ENCODE measurements at regions not wholly inside any gene's neighbourhood (a gene's known extent, or its start where the extent isn't known, plus 50 kb on each side); places are given as distances from the start of the nearest gene placed in this dataset.

DNA sequence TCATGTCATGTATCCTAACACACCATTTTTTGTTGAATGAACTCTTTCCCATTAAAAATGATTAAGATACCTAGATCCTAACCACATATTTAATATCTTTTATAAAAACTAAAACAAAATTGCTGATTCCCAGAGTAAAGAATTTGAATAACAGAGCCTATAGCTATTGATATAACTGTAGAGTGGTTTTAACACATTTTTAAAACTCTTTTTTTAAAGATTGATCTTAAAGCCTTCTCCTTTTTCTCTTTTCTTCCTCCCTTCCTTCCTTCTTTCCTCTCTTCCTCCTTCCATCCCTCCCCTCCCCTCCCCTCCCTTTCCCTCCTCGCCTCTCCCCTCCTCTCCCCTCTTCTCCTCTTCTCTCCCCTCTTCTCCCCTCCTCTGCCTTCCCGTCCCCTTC lies 605.4 kb upstream of the FZD8 start:
- BruUV-seq (replicated peaks), result no TSS peak
- dilution Hi-C loops (cut with MboI; ENCODE audit: extremely low pct_ligation_motif_present, low sequenced_read_pairs) (no loop called here), intact Hi-C loops (cut with micrococcal nuclease) (no loop called here)
- Histone ChIP-seq H3K9me1 (replicated peaks; ENCODE audit: control insufficient read depth, extremely low read depth, insufficient read depth, low read length) (no peaks in the 10 kb centered on the region), H4K20me1 (replicated peaks; ENCODE audit: control insufficient read depth, extremely low read depth, insufficient read depth, low read length) (no peaks in the 10 kb centered on the region), H3K4me3 (replicated peaks in 1 of 3; ENCODE audit: insufficient read depth in 1 of 3, low read depth in 1 of 3, low read length in 3 of 3) (no peak overlapping the region), H3K4me2 (ENCODE audit: insufficient read depth, low read length) (no peak overlapping the region), H3K27me3 (ENCODE audit: control insufficient read depth in 2 of 2, insufficient read depth in 2 of 2, low read length in 2 of 2) (no peaks in the 10 kb centered on the region), H3K27ac (ENCODE audit: insufficient read depth, low read depth, low read length) (no peak overlapping the region), H3K9me3 (replicated peaks; ENCODE audit: control insufficient read depth, insufficient read depth, low read length) (no peaks in the 10 kb centered on the region), H2AFZ (ENCODE audit: low read depth, low read length) (no peak overlapping the region), H3K4me1 (ENCODE audit: control insufficient read depth, extremely low read depth, insufficient read depth, low read length) (no peaks in the 10 kb centered on the region), H3K79me2 (ENCODE audit: control insufficient read depth, insufficient read depth, low read length) (no peaks in the 10 kb centered on the region), H3K36me3 (ENCODE audit: control insufficient read depth in 2 of 2, extremely low read depth in 1 of 2, insufficient read depth in 2 of 2, low read length in 2 of 2) (no peaks in the 10 kb centered on the region), H3K9ac (replicated peaks; ENCODE audit: extremely low read depth, insufficient read depth, low read length) (no peak overlapping the region)
- FAIRE-seq, result no peak
- DNase-seq (ENCODE audit: low read depth, low spot score), result no peak
- no peak for TF ChIP-seq GATA2 (IDR thresholded peaks at IDR 0.05; ENCODE audit: insufficient read depth, insufficient read length, low read depth, low read length)
- TF ChIP-seq, protein P1, sequence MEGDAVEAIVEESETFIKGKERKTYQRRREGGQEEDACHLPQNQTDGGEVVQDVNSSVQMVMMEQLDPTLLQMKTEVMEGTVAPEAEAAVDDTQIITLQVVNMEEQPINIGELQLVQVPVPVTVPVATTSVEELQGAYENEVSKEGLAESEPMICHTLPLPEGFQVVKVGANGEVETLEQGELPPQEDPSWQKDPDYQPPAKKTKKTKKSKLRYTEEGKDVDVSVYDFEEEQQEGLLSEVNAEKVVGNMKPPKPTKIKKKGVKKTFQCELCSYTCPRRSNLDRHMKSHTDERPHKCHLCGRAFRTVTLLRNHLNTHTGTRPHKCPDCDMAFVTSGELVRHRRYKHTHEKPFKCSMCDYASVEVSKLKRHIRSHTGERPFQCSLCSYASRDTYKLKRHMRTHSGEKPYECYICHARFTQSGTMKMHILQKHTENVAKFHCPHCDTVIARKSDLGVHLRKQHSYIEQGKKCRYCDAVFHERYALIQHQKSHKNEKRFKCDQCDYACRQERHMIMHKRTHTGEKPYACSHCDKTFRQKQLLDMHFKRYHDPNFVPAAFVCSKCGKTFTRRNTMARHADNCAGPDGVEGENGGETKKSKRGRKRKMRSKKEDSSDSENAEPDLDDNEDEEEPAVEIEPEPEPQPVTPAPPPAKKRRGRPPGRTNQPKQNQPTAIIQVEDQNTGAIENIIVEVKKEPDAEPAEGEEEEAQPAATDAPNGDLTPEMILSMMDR (IDR thresholded peaks at IDR 0.05; ENCODE audit: extremely low read depth in 1 of 2, insufficient read depth in 1 of 2, low read depth in 1 of 2, low read length in 2 of 2), result no peak
- no peak for TF ChIP-seq JUN (IDR thresholded peaks at IDR 0.05; ENCODE audit: borderline replicate concordance, insufficient read depth, insufficient read length, low read depth)
- ChIA-PET CTCF (interaction anchor here (1.3 kb wide), 1 partner anchor 13 kb away, joined by 3 read pairs; no protein-coding TSS in a partner anchor), POLR2A (no interaction called here)

- TF ChIP-seq GATA2 (IDR thresholded peaks at IDR 0.05; ENCODE audit: insufficient read depth, insufficient read length, low read depth, low read length), result no peak
- TF ChIP-seq POLR2AphosphoS5 (IDR thresholded peaks at IDR 0.05; ENCODE audit: insufficient read depth, low read depth, low read length), result no peak
- TF ChIP-seq MYC (IDR thresholded peaks at IDR 0.05; ENCODE audit: low read depth, low read length), result no peak
- no peak for TF ChIP-seq MAX (IDR thresholded peaks at IDR 0.05; ENCODE audit: insufficient read depth, insufficient read length)
- no peak for TF ChIP-seq POLR2A (IDR thresholded peaks at IDR 0.05; ENCODE audit: low read depth, low read length)
- no peak for TF ChIP-seq JUN (IDR thresholded peaks at IDR 0.05; ENCODE audit: borderline replicate concordance, insufficient read depth, insufficient read length, low read depth)
- no peak for TF ChIP-seq EZH2 (IDR thresholded peaks at IDR 0.05; ENCODE audit: borderline replicate concordance, low read depth, low read length, severe bottlenecking)
- DNase-seq (ENCODE audit: low read depth, low spot score) (no peak), FAIRE-seq (no peak)
- no peaks in the 10 kb centered on the region for H3K36me3 ChIP-seq (ENCODE audit: control insufficient read depth in 2 of 2, extremely low read depth in 1 of 2, insufficient read depth in 2 of 2, low read length in 2 of 2)
- H3K79me2 ChIP-seq (ENCODE audit: control insufficient read depth, insufficient read depth, low read length), result no peaks in the 10 kb centered on the region
- H3K9me3 ChIP-seq (replicated peaks; ENCODE audit: control insufficient read depth, insufficient read depth, low read length), result no peaks in the 10 kb centered on the region
- no peaks in the 10 kb centered on the region for H3K4me1 ChIP-seq (ENCODE audit: control insufficient read depth, extremely low read depth, insufficient read depth, low read length)
- intact Hi-C loops (cut with micrococcal nuclease) (no loop called here), dilution Hi-C loops (cut with MboI; ENCODE audit: extremely low pct_ligation_motif_present, low sequenced_read_pairs) (no loop called here)
- H3K4me3 ChIP-seq (replicated peaks in 1 of 3; ENCODE audit: insufficient read depth in 1 of 3, low read depth in 1 of 3, low read length in 3 of 3), result no peak overlapping the region
- H4K20me1 ChIP-seq (replicated peaks; ENCODE audit: control insufficient read depth, extremely low read depth, insufficient read depth, low read length), result no peaks in the 10 kb centered on the region
- no TSS peak for BruUV-seq (replicated peaks)
- ChIA-PET POLR2A (no interaction called here), CTCF (no interaction called here)
- H3K9me1 ChIP-seq (replicated peaks; ENCODE audit: control insufficient read depth, extremely low read depth, insufficient read depth, low read length), result no peaks in the 10 kb centered on the region
- H3K9ac ChIP-seq (replicated peaks; ENCODE audit: extremely low read depth, insufficient read depth, low read length), result no peak overlapping the region
- H3K4me2 ChIP-seq (ENCODE audit: insufficient read depth, low read length), result no peak overlapping the region
- H3K27me3 ChIP-seq (ENCODE audit: control insufficient read depth in 2 of 2, insufficient read depth in 2 of 2, low read length in 2 of 2), result no peaks in the 10 kb centered on the region
- H2AFZ ChIP-seq (ENCODE audit: low read depth, low read length), result no peak overlapping the region
- H3K27ac ChIP-seq (ENCODE audit: insufficient read depth, low read depth, low read length), result no peak overlapping the region
These were observed 594.8 kb upstream of the FZD8 start for GRCh38 chr10:36236931-36237330.

Measured in endothelial cell of umbilical vein (primary cell).